ENCODE measurements at regions not wholly inside any gene's neighbourhood (a gene's known extent, or its start where the extent isn't known, plus 50 kb on each side); places are given as distances from the start of the nearest gene placed in this dataset.

- TF ChIP-seq CTCF (IDR thresholded peaks at IDR 0.05) (no peak), POLR2AphosphoS5 (IDR thresholded peaks at IDR 0.05) (no peak), EP300 (IDR thresholded peaks at IDR 0.05) (no peak), POLR2A (IDR thresholded peaks at IDR 0.05) (no peak)
Observed at GRCh38 chr4:189463734-189464133, 476.9 kb upstream of the FRG1 start.
